ENCODE measurements at regions not wholly inside any gene's neighbourhood (a gene's known extent, or its start where the extent isn't known, plus 50 kb on each side); places are given as distances from the start of the nearest gene placed in this dataset.

DNA sequence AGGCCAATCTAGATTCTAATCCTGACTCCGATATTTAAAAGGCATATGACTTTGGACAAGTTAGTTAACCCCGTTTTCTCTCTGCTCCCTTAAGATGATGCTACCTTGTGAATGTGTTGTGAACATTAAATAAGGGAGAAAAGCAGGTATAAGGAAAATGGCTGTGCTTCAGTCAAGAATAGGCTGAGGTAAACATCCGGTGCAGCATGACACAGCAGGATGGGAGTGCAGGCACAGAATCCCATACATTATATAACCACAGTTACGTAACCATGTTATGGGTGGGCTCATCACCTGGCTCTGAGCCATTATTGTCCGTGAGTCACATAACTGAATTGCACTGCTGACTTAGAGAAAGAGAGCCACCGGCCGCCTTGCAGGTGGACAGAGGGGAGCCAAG is 382.2 kb upstream of the ANO5 start:
- no peak overlapping the region for H3K4me3 ChIP-seq (replicated peaks in 1 of 2; ENCODE audit: low read depth in 2 of 2, low read length in 2 of 2)
- TF ChIP-seq, protein P1, sequence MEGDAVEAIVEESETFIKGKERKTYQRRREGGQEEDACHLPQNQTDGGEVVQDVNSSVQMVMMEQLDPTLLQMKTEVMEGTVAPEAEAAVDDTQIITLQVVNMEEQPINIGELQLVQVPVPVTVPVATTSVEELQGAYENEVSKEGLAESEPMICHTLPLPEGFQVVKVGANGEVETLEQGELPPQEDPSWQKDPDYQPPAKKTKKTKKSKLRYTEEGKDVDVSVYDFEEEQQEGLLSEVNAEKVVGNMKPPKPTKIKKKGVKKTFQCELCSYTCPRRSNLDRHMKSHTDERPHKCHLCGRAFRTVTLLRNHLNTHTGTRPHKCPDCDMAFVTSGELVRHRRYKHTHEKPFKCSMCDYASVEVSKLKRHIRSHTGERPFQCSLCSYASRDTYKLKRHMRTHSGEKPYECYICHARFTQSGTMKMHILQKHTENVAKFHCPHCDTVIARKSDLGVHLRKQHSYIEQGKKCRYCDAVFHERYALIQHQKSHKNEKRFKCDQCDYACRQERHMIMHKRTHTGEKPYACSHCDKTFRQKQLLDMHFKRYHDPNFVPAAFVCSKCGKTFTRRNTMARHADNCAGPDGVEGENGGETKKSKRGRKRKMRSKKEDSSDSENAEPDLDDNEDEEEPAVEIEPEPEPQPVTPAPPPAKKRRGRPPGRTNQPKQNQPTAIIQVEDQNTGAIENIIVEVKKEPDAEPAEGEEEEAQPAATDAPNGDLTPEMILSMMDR (IDR thresholded peaks at IDR 0.05; ENCODE audit: low read depth, low read length) = no peak
- peak in 1 of 2 donors; percentile 68 for DNase-seq (ENCODE audit: low read depth in 2 of 2)

DNA sequence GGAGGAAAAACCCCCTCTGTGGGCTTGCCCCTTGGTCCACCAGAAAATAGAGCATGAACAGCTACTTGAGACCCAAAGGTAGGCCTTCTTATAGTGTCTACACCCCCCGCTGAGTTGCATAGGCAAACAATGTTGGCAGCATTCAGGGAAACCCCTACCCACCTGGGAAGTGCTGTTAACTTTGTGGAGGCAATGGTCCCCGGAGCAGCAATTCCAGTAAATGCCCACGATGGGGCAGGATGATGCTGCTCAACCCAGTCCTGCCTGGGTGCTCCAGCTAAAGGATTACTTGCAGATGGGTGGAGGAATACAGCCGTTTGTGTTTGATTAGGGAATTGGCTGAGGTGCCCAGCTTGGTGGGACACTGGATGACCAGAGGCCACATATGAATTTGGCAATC is 381.3 kb upstream of the ANO5 start:
- peak in 1 of 2 donors; percentile 17 for DNase-seq (ENCODE audit: low read depth in 2 of 2)
- TF ChIP-seq, protein P1 (IDR thresholded peaks at IDR 0.05; ENCODE audit: low read depth, low read length) = no peak
- H3K4me3 ChIP-seq (replicated peaks in 1 of 2; ENCODE audit: low read depth in 2 of 2, low read length in 2 of 2) = no peak overlapping the region

- TF ChIP-seq, protein P1 (IDR thresholded peaks at IDR 0.05; ENCODE audit: low read depth, low read length) = no peak
- peak; percentile 0 to 88 for DNase-seq (ENCODE audit: low read depth in 2 of 2)
- H3K4me3 ChIP-seq (replicated peaks in 1 of 2; ENCODE audit: low read depth in 2 of 2, low read length in 2 of 2) = no peak overlapping the region
Observed at GRCh38 chr11:21814169-21814568, 378.7 kb upstream of the ANO5 start.

GRCh38 chr11:21817696-21818095 is 375.2 kb upstream of the ANO5 start:
- DNase-seq (ENCODE audit: low read depth in 2 of 2) = no peak
- H3K4me3 ChIP-seq (replicated peaks in 1 of 2; ENCODE audit: low read depth in 2 of 2, low read length in 2 of 2) = no peak overlapping the region
- TF ChIP-seq, protein P1 (IDR thresholded peaks at IDR 0.05; ENCODE audit: low read depth, low read length) = no peak

- TF ChIP-seq, protein P1 (IDR thresholded peaks at IDR 0.05; ENCODE audit: low read depth, low read length) = no peak
- no peak overlapping the region for H3K4me3 ChIP-seq (replicated peaks in 1 of 2; ENCODE audit: low read depth in 2 of 2, low read length in 2 of 2)
- DNase-seq (ENCODE audit: low read depth in 2 of 2) = no peak
Observed at GRCh38 chr11:21820176-21820575, 372.7 kb upstream of the ANO5 start.

GRCh38 chr11:21825127-21825526 is 367.8 kb upstream of the ANO5 start:
- TF ChIP-seq, protein P1 (IDR thresholded peaks at IDR 0.05; ENCODE audit: low read depth, low read length) = no peak

GRCh38 chr11:21838427-21838826 is 354.5 kb upstream of the ANO5 start:
- no peak overlapping the region for H3K4me3 ChIP-seq (replicated peaks in 1 of 2; ENCODE audit: low read depth in 2 of 2, low read length in 2 of 2)
- no peak for DNase-seq (ENCODE audit: low read depth in 2 of 2)
- TF ChIP-seq, protein P1 (IDR thresholded peaks at IDR 0.05; ENCODE audit: low read depth, low read length) = no peak

More at GRCh38 chr11:21825127-21825526, 367.8 kb upstream of the ANO5 start:
- no peak overlapping the region for H3K4me3 ChIP-seq (replicated peaks in 1 of 2; ENCODE audit: low read depth in 2 of 2, low read length in 2 of 2)
- DNase-seq (ENCODE audit: low read depth in 2 of 2) = no peak
